Fibroblast of skin of left biceps (primary cell): ENCODE measurements at regions not wholly inside any gene's neighbourhood (a gene's known extent, or its start where the extent isn't known, plus 50 kb on each side); places are given as distances from the start of the nearest gene placed in this dataset.
"Not testable (repeated sequence)": the region's sequence is repeated elsewhere in the genome, so short reads cannot be mapped to it uniquely, and the experiment has no call there.

Source experiments
- DNase-seq, 2 experiments: peaks; one replicate each; pipeline ENCODE4 v3.0.0-alpha.2; 2013; ENCODE audit warnings: low read depth in 2 of 2

DNA sequence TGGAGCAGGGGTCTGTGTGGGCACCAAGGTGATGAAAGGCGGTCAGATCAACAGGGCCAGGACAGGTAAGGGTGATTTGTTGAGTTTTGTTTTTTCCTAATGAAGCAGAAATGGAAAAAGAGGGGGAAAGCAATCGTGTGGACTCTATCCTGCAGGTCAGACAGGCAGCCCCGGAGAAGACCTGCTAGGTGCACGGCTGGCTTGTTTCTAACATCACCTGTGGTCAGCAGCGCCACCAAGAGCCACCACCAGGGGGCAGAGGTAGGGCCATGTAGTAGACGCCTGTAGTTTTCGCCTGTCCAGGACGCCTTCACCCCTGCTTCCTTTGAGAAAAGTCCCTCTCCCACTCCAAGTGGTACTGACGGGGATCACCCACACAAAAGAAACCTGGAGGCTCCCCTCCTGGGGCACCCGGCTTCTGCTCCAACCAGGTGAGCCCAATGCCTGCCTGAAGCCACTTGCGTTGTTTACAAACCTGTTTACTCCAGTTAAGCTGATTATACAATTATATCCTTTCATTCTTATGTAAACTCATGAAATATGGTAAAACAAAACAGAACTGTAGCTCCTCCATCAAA lies 54.2 kb upstream of the SEC14L1 start:
- no peak for DNase-seq

DNA sequence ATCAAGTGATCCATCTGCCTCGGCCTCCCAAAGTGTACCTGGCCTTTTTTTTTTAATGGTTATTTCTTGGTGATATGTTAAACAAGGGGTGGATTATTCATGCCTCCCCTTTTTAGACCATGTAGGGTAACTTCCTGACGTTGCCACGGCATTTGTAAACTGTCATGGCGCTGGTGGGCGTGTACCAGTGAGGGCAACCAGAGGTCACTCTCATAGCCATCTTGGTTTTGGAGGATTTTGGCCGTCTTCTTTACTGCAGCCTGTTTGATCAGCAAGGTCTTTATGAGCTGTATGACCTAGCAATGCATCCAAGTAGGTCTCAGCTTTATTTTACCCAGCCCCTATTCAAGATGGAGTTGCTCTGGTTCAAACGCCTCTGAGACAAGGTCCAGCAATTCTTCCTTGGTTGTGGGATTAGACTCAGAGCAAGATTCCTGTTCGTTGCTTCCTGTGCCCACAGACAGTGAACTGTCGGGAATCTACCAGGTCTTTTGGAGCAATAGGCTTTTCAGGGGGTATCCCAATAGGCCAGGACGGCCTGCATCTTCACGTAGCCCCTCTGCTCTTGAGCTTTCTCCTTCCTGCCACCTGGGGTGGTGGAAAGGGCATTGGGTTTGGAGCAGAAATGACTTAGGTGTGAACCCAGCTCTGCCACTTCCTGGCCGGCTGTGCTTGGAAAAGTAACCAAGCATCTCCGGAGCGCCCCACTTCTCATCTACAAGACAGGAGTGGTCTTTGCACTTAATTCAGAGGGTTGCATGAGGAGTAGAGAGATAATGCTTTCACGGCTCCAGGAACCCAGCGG lies 52.9 kb upstream of the SEC14L1 start:
- no peak for DNase-seq

DNA sequence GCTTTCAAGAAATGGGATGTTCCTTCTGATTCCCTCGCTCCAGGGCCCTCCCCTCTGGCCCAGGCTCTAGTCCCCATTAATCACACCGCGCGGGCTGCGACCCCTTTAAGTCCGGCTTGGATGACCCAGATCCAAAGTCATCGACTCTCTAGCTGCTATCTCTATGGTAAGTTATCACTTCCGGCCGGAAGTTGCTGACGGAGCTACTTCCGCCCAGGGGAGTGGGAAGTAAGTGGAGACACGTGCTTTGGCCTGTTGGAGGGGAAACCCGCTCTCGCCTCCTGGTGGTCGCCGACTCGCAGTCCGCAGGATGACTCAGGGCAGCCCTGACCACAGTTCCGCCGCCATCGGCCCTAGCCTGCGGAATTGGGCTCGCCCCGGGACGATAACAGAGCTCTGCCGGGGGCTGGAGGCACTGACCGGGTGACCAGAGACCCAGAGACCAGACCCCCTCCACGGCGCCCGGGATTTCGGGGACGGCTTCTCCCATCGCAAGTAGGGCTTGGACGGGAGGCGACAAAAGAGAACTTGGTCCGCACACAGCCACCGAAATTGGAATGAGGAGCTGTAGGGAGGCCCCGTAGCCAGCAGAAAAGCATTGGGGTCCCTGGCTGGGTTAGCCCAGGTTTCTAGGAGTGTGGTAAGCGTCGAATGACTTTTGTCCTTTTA lies 52.2 kb upstream of the SEC14L1 start:
- DNase-seq, result peak; percentile 94 to 96

DNA sequence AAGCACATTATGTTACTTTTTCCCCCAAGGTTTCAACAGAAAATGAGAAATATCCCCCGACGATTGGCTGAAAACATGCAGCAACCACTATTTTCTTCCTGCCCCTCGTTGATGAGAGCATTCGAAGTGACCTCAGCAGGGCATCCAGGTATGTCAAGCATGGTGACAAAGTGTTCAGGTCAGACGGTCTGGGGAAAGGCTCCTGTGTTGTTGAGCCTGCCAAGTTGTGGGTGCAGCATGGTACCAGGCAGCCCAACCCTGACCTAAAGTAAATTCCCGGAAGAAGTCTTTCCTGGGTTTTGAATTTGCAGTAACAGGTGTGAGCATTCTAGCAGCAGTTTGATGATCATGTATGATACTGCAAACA lies 51.7 kb upstream of the SEC14L1 start:
- no peak for DNase-seq

DNA sequence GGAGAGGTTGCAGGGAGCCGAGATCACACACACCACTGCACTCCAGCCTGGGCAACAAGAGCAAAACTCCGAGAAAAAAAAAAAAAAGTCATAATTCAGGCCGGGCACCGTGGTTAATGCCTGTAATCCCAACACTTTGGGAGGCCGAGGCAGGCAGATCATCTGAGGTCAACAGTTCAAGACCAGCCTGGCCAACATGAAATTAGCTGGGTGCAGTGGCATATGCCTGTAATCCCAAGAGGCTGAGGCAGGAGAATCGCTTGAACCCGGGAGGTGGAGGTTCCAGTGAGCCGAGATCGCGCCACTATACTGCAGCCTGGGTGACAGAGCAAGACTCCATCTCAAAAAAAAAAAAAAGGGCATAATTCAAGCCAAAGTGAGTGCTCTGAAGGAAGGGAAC lies 50.8 kb upstream of the SEC14L1 start:
- not testable (repeated sequence) for DNase-seq

DNA sequence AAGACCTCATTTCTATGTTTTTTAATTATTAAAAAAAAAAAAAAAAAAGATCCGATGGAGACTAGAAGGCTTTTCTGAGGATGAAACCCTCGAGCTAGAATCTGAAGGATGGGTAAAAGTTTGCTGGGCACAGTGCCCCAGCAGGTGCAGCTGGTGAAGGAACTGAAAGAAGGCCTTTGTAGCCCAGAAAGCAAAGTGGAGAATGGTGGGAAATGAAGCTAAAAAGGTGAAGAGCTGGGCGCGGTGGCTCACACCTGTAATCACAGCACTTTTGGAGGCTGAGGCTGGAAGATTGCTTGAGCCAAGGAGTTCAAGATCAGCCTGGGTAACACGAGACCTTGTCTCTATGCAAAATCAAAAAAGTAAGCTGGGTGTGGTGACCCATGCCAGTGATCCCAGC lies 50.3 kb upstream of the SEC14L1 start:
- DNase-seq, result no peak
